ENCODE measurements at regions not wholly inside any gene's neighbourhood (a gene's known extent, or its start where the extent isn't known, plus 50 kb on each side); places are given as distances from the start of the nearest gene placed in this dataset.

- FAIRE-seq = no peak
- DNase-seq (ENCODE audit: insufficient read length, low spot score) = no peak
Observed at GRCh38 chr13:73941752-73942151, 192.5 kb downstream of the KLF12 start.

GRCh38 chr13:73940098-73940497 is 194.1 kb downstream of the KLF12 start:
- FAIRE-seq (no peak), DNase-seq (ENCODE audit: insufficient read length, low spot score) (no peak)
- TF ChIP-seq CTCF (IDR thresholded peaks at IDR 0.05; ENCODE audit: insufficient read depth, missing control alignments) = no peak

More at GRCh38 chr13:73941752-73942151, 192.5 kb downstream of the KLF12 start:
- no peak for TF ChIP-seq CTCF (IDR thresholded peaks at IDR 0.05; ENCODE audit: insufficient read depth, missing control alignments)

- FAIRE-seq = no peak
- no peak for TF ChIP-seq CTCF (IDR thresholded peaks at IDR 0.05; ENCODE audit: insufficient read depth, missing control alignments)
- no peak for DNase-seq (ENCODE audit: insufficient read length, low spot score)
Observed at GRCh38 chr13:73939603-73940002, 194.6 kb downstream of the KLF12 start.

GRCh38 chr13:73939071-73939380 is 195.2 kb downstream of the KLF12 start:
- no peak for TF ChIP-seq CTCF (IDR thresholded peaks at IDR 0.05; ENCODE audit: insufficient read depth, missing control alignments)
- DNase-seq (ENCODE audit: insufficient read length, low spot score) = no peak
- FAIRE-seq = no peak

- no peak for TF ChIP-seq CTCF (IDR thresholded peaks at IDR 0.05; ENCODE audit: insufficient read depth, missing control alignments)
- FAIRE-seq = no peak
- no peak for DNase-seq (ENCODE audit: insufficient read length, low spot score)
Observed at GRCh38 chr13:73938372-73939070, 195.7 kb downstream of the KLF12 start.

- FAIRE-seq (no peak), DNase-seq (ENCODE audit: insufficient read length, low spot score) (no peak)
- no peak for TF ChIP-seq CTCF (IDR thresholded peaks at IDR 0.05; ENCODE audit: insufficient read depth, missing control alignments)
Observed at GRCh38 chr13:73937441-73937840, 196.8 kb downstream of the KLF12 start.

GRCh38 chr13:73935991-73936390 is 198.2 kb downstream of the KLF12 start:
- no peak for DNase-seq (ENCODE audit: insufficient read length, low spot score)
- TF ChIP-seq CTCF (IDR thresholded peaks at IDR 0.05; ENCODE audit: insufficient read depth, missing control alignments) = no peak
- FAIRE-seq = no peak

All from D721Med (cell line).